Endothelial cell of umbilical vein (primary cell): ENCODE measurements at regions not wholly inside any gene's neighbourhood (a gene's known extent, or its start where the extent isn't known, plus 50 kb on each side); places are given as distances from the start of the nearest gene placed in this dataset.

Source experiments
- BruUV-seq: library from RNA; stranded (reverse); fragments of 400-500 nt; replicated peaks from 2 replicates; lab custom pipeline; 2021; lab: Mats Ljungman, UMichigan
- CTCF ChIA-PET: fragments of 300-600, 350-600 bp; sonication (Branson Sonifier 250); formaldehyde crosslinking; loops from one replicate; lab custom pipeline; 2021; ENCODE audit warnings: antibody characterized with exemption, inconsistent platforms; lab: Charles Lee
- POLR2A ChIA-PET: fragments of 300-600, 350-600 bp; sonication (Branson Sonifier 250); formaldehyde crosslinking; loops from one replicate; lab custom pipeline; 2021; ENCODE audit warnings: antibody characterized with exemption, inconsistent platforms; lab: Charles Lee
- DNase-seq: peaks from one replicate; pipeline ENCODE4 v3.0.0-alpha.2; 2011; ENCODE audit warnings: low read depth, low spot score
- FAIRE-seq: peaks from 2 replicates; lab custom pipeline; 2011; peaks lifted over from hg19 to GRCh38; lab: Jason Lieb, UNC
- H2AFZ ChIP-seq: 2 replicates; pipeline ENCODE4 v1.6.0; 2012; ENCODE audit warnings: low read depth, low read length, control low read depth, inconsistent platforms
- H3K27ac ChIP-seq: 2 replicates; pipeline ENCODE4 v1.5.1; 2011; ENCODE audit warnings: low read depth, mild to moderate bottlenecking, control low read depth, low read length, moderate library complexity; ENCODE audit not compliant: insufficient read depth
- H3K27me3 ChIP-seq, 2 experiments: 2 replicates each; pipeline versions ENCODE4 v1.6.0 to v1.6.1; 2011; ENCODE audit warnings: low read length in 2 of 2, mixed read lengths in 1 of 2; ENCODE audit not compliant: control insufficient read depth in 2 of 2, insufficient read depth in 2 of 2
- H3K36me3 ChIP-seq, 2 experiments: 2 replicates in 1 of 2; 3 replicates in 1 of 2; pipeline ENCODE4 v1.5.1; 2011; ENCODE audit warnings: low read length in 2 of 2, mild to moderate bottlenecking in 1 of 2, moderate library complexity in 1 of 2; ENCODE audit not compliant: control insufficient read depth in 2 of 2, insufficient read depth in 2 of 2; ENCODE audit errors: extremely low read depth in 1 of 2
- H3K4me1 ChIP-seq: 3 replicates; pipeline ENCODE4 v1.5.1; 2011; ENCODE audit warnings: mild to moderate bottlenecking, low read length; ENCODE audit not compliant: control insufficient read depth, insufficient read depth; ENCODE audit errors: extremely low read depth
- H3K4me2 ChIP-seq: 2 replicates; pipeline ENCODE4 v1.6.1; 2011; ENCODE audit warnings: low read length, control low read depth, mixed read lengths; ENCODE audit not compliant: insufficient read depth
- H3K4me3 ChIP-seq, 3 experiments: fragments of 200-600 bp in 1 of 3; sonication (generic), shearing (Covaris generic) in 1 of 3; replicated peaks in 1 of 3; 2 replicates each; pipeline ENCODE4 v1.5.1; 2011 to 2016; ENCODE audit warnings: control low read depth in 3 of 3, low read length in 3 of 3, mild to moderate bottlenecking in 2 of 3, inconsistent platforms in 1 of 3, low read depth in 1 of 3, moderate library complexity in 1 of 3; ENCODE audit not compliant: insufficient read depth in 1 of 3
- H3K79me2 ChIP-seq: 2 replicates; pipeline ENCODE4 v1.6.0; 2012; ENCODE audit warnings: low read length, inconsistent platforms; ENCODE audit not compliant: control insufficient read depth, insufficient read depth
- H3K9ac ChIP-seq: replicated peaks from 2 replicates; pipeline ENCODE3; 2011; ENCODE audit warnings: low read length, control low read depth; ENCODE audit not compliant: insufficient read depth; ENCODE audit errors: extremely low read depth
- H3K9me1 ChIP-seq: replicated peaks from 3 replicates; pipeline ENCODE4 v1.6.0; 2011; ENCODE audit warnings: mild to moderate bottlenecking, low read length; ENCODE audit not compliant: control insufficient read depth, insufficient read depth; ENCODE audit errors: extremely low read depth
- H3K9me3 ChIP-seq: replicated peaks from 2 replicates; pipeline ENCODE4 v1.5.1; 2012; ENCODE audit warnings: low read length, inconsistent platforms; ENCODE audit not compliant: control insufficient read depth, insufficient read depth
- H4K20me1 ChIP-seq: replicated peaks from 2 replicates; pipeline ENCODE3; 2011; ENCODE audit warnings: mild to moderate bottlenecking, low read length; ENCODE audit not compliant: control insufficient read depth, insufficient read depth; ENCODE audit errors: extremely low read depth
- CTCF ChIP-seq, 2 donors: IDR thresholded peaks; 1 replicate in 1 of 2; 2 replicates in 1 of 2; pipeline ENCODE4 v1.5.1; 2011; ENCODE audit warnings: low read length in 2 of 2, mild to moderate bottlenecking in 2 of 2, moderate library complexity in 2 of 2, control low read depth in 1 of 2, inconsistent platforms in 1 of 2, low read depth in 1 of 2; ENCODE audit not compliant: insufficient read depth in 1 of 2; ENCODE audit errors: extremely low read depth in 1 of 2
- EZH2 ChIP-seq: IDR thresholded peaks from 2 replicates; pipeline ENCODE4 v1.6.1; 2012; ENCODE audit warnings: borderline replicate concordance, low read depth, mild to moderate bottlenecking, moderate library complexity, low read length, inconsistent platforms; ENCODE audit not compliant: severe bottlenecking
- FOS ChIP-seq: IDR thresholded peaks from 2 replicates; pipeline ENCODE4 v1.6.1; 2011; ENCODE audit warnings: mild to moderate bottlenecking, low read length, moderate library complexity, borderline replicate concordance; ENCODE audit not compliant: insufficient read depth
- GATA2 ChIP-seq: IDR thresholded peaks from 2 replicates; pipeline ENCODE4 v1.7.0; 2011; ENCODE audit warnings: low read depth, mild to moderate bottlenecking, moderate library complexity, mixed read lengths, low read length; ENCODE audit not compliant: insufficient read length, insufficient read depth
- JUN ChIP-seq: IDR thresholded peaks from 2 replicates; pipeline ENCODE4 v1.6.1; 2011; ENCODE audit warnings: borderline replicate concordance, low read depth; ENCODE audit not compliant: insufficient read length, insufficient read depth
- MAX ChIP-seq: IDR thresholded peaks from 2 replicates; pipeline ENCODE4 v1.6.1; 2011; ENCODE audit not compliant: insufficient read depth, insufficient read length
- MYC ChIP-seq: IDR thresholded peaks from one replicate; pipeline ENCODE4 v1.6.1; 2011; ENCODE audit warnings: mild to moderate bottlenecking, low read depth, low read length
- POLR2A ChIP-seq: IDR thresholded peaks from 2 replicates; pipeline ENCODE4 v1.6.1; 2012; ENCODE audit warnings: low read depth, mild to moderate bottlenecking, control low read depth, low read length
- POLR2AphosphoS5 ChIP-seq: IDR thresholded peaks from 2 replicates; pipeline ENCODE4 v1.6.1; 2012; ENCODE audit warnings: low read depth, mild to moderate bottlenecking, control low read depth, low read length, moderate library complexity; ENCODE audit not compliant: insufficient read depth
- dilution Hi-C: fragments of 300-500 bp; cut with MboI; formaldehyde crosslinking; loops from one replicate; pipeline ENCODE4 v1.15.0; 2019; ENCODE audit warnings: low sequenced_read_pairs; ENCODE audit not compliant: extremely low pct_ligation_motif_present
- intact Hi-C: fragments of 100-400 bp; cut with micrococcal nuclease; formaldehyde crosslinking; loops from one replicate; pipeline ENCODE4 v1.10.0; 2022

- H4K20me1 ChIP-seq: no peaks in the 10 kb centered on the region
- DNase-seq: no peak
- no TSS peak for BruUV-seq
- no peak for FAIRE-seq
- no peaks in the 10 kb centered on the region for H3K79me2 ChIP-seq
- no peaks in the 10 kb centered on the region for H3K36me3 ChIP-seq
- H3K27me3 ChIP-seq: no peaks in the 10 kb centered on the region
- ChIA-PET CTCF (no interaction called here), POLR2A (no interaction called here)
- TF ChIP-seq MYC (no peak), EZH2 (no peak), POLR2AphosphoS5 (no peak), FOS (no peak), GATA2 (no peak), MAX (no peak), CTCF (IDR thresholded peaks at IDR 0.05; ENCODE audit: extremely low read depth in 1 of 2, insufficient read depth in 1 of 2, low read depth in 1 of 2, low read length in 2 of 2) (no peak), JUN (no peak), POLR2A (no peak)
- no peak overlapping the region for H3K9ac ChIP-seq
- dilution Hi-C loops (no loop called here), intact Hi-C loops (loop anchor here (10.0 kb wide), 2 partner anchors 301 to 461 kb away; no protein-coding TSS in a partner anchor)
- no peak overlapping the region for H3K4me2 ChIP-seq
- H3K4me3 ChIP-seq: no peak overlapping the region
- H2AFZ ChIP-seq: no peak overlapping the region
- H3K9me1 ChIP-seq: no peaks in the 10 kb centered on the region
- H3K27ac ChIP-seq: no peak overlapping the region
- H3K4me1 ChIP-seq: no peaks in the 10 kb centered on the region
- H3K9me3 ChIP-seq: no peaks in the 10 kb centered on the region
These were observed 192.5 kb downstream of the NDFIP2 start for GRCh38 chr13:79673310-79673992.
